ENCODE measurements at regions not wholly inside any gene's neighbourhood (a gene's known extent, or its start where the extent isn't known, plus 50 kb on each side); places are given as distances from the start of the nearest gene placed in this dataset.
"Not testable (repeated sequence)": the region's sequence is repeated elsewhere in the genome, so short reads cannot be mapped to it uniquely, and the experiment has no call there.

GRCh38 chr2:4916094-4916493 is 776.1 kb upstream of the SOX11 start:
- no peak for DNase-seq (ENCODE audit: low spot score)
- no peak for TF ChIP-seq CTCF (IDR thresholded peaks at IDR 0.05; ENCODE audit: borderline replicate concordance, control extremely low read depth, extremely low read depth, insufficient read depth, missing control alignments)
- in situ Hi-C loops (cut with MboI; ENCODE audit: low sequenced_read_pairs, unreplicated experiment): no loop called here

- in situ Hi-C loops (cut with MboI; ENCODE audit: low sequenced_read_pairs, unreplicated experiment): no loop called here
- no peak for DNase-seq (ENCODE audit: low spot score)
- TF ChIP-seq CTCF (IDR thresholded peaks at IDR 0.05; ENCODE audit: borderline replicate concordance, control extremely low read depth, extremely low read depth, insufficient read depth, missing control alignments): no peak
Observed at GRCh38 chr2:4930704-4931103, 761.5 kb upstream of the SOX11 start.

DNA sequence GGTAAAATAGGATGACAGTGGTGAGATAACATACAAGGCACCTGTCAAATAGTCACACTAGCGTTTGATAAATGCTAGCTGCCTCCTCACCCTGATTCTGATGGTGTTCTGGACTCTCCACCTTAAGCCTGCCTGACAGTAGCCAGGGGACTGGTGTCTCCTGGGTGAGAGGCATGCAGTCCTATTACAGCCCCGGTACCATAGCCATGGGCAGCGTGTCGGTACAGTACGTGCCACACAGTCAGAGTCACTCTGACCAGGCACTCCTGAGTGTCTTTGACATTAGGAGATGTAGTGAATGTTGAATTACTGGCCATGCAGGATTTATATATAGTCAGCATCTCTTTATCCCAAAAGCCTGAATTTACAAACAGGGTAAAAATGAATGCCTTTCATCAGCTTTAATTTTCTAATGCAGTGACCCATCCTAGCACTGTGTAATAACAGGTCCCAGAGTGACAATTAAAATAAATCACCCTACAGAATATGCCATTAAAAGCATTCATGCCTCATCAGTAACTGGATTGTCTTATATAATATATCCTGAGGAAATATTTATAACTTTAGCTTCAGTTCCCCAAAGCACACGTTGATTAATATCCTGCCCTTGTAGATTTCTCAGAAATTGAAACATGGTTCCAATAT is 760.3 kb upstream of the SOX11 start:
- in situ Hi-C loops (cut with MboI; ENCODE audit: low sequenced_read_pairs, unreplicated experiment): no loop called here
- DNase-seq (ENCODE audit: low spot score): no peak

DNA sequence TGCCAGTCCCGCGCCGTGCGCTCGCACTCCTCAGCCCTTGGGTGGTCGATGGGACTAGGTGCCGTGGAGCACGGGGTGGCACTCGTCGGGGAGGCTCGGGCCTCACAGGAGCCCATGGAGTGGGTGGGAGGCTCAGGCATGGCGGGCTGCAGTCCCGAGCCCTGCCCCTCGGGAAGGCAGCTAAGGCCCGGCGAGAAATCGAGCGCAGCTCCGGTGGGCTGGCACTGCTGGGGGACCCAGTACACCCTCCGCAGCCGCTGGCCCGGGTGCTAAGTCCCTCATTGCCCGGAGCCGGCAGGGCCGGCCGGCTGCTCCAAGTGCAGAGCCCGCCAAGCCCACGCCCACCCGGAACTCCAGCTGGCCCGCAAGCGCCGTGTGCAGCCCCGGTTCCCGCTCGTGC is 756.9 kb upstream of the SOX11 start:
- in situ Hi-C loops (cut with MboI; ENCODE audit: low sequenced_read_pairs, unreplicated experiment); DNase-seq (ENCODE audit: low spot score): not testable (repeated sequence)

More for the DNA sequence above, 760.3 kb upstream of the SOX11 start:
- no peak for TF ChIP-seq CTCF (IDR thresholded peaks at IDR 0.05; ENCODE audit: borderline replicate concordance, control extremely low read depth, extremely low read depth, insufficient read depth, missing control alignments)

DNA sequence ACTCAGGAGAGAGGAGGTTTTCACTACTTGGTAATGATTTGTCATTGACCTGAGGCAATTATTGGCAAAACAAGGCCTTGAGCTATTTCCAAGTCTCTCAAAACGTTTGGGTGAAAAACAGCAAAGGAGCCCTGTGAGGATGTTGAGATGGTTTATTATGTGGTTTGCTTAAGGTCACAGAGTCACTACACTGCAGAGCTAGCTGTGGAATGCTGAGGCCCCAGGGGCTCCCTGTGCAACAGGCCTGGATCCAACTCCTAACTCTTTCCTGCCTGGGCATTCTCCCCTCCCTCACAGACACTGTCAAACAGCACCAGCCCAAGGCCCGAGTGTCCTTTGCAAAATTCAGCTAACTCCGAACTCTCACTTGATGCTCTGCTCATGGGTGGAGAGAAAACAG is 754.6 kb upstream of the SOX11 start:
- in situ Hi-C loops (cut with MboI; ENCODE audit: low sequenced_read_pairs, unreplicated experiment): no loop called here
- no peak for DNase-seq (ENCODE audit: low spot score)
- no peak for TF ChIP-seq CTCF (IDR thresholded peaks at IDR 0.05; ENCODE audit: borderline replicate concordance, control extremely low read depth, extremely low read depth, insufficient read depth, missing control alignments)

DNA sequence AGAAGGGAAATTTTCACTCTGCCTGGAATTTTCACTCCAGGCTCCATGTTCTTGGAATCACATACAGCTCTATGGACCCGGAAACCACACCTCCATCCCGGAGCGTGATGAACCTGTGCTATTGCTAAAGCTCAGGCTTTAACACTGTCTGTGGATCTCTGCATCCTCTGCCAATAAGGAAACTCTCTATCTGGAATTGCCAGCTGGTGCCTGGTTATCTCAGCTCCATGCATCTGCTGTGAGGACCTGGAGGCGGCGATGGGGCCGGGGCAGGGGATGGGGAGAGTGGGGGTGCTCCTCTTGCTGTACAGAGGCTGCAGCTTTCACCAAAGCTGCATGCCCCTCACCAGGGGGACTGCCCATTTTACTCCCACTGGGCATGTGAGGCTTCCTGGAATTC is 754.0 kb upstream of the SOX11 start:
- TF ChIP-seq CTCF (IDR thresholded peaks at IDR 0.05; ENCODE audit: borderline replicate concordance, control extremely low read depth, extremely low read depth, insufficient read depth, missing control alignments): no peak
- DNase-seq (ENCODE audit: low spot score): no peak
- in situ Hi-C loops (cut with MboI; ENCODE audit: low sequenced_read_pairs, unreplicated experiment): no loop called here

- in situ Hi-C loops (cut with MboI; ENCODE audit: low sequenced_read_pairs, unreplicated experiment): no loop called here
- no peak for DNase-seq (ENCODE audit: low spot score)
- no peak for TF ChIP-seq CTCF (IDR thresholded peaks at IDR 0.05; ENCODE audit: borderline replicate concordance, control extremely low read depth, extremely low read depth, insufficient read depth, missing control alignments)
Observed at GRCh38 chr2:4942441-4942840, 749.7 kb upstream of the SOX11 start.
